K562 (cell line): ENCODE measurements at regions not wholly inside any gene's neighbourhood (a gene's known extent, or its start where the extent isn't known, plus 50 kb on each side); places are given as distances from the start of the nearest gene placed in this dataset.

Source experiments
- ATAC-seq: fragments of 200-7000 bp; cut with Tn5 transposase; 3 replicates; pipeline ENCODE4 v1.9.1; 2020; ENCODE audit warnings: moderate library complexity
- BruUV-seq: library from RNA; stranded (reverse); fragments of 400-500 nt; replicated peaks from 2 replicates; lab custom pipeline; 2021; lab: Mats Ljungman, UMichigan
- CTCF ChIA-PET: fragments of 300-600 bp; formaldehyde crosslinking; extraction: SDS; loops from one replicate; lab custom pipeline; 2021; ENCODE audit warnings: low intra/inter-chr PET ratio; lab: Yijun Ruan, JAX
- POLR2A ChIA-PET: fragments of 300-600, 350-650 bp; sonication (Branson Sonifier 250); formaldehyde crosslinking; extraction: SDS; loops from one replicate; lab custom pipeline; 2021; ENCODE audit warnings: antibody characterized with exemption, inconsistent platforms; lab: Yijun Ruan, JAX
- DNase-seq, 4 experiments: peaks; one replicate each; pipeline versions ENCODE4 v3.0.0 to v3.0.0-alpha.2; 2011 to 2018; ENCODE audit warnings: low spot score in 3 of 4, mixed read lengths in 3 of 4; ENCODE audit errors: extremely low read depth in 1 of 4
- FAIRE-seq: peaks from 2 replicates; lab custom pipeline; 2011; peaks lifted over from hg19 to GRCh38; lab: Jason Lieb, UNC
- H2AFZ ChIP-seq: 2 replicates; pipeline ENCODE4 v1.6.0; 2011; ENCODE audit warnings: low read depth, low read length, control low read depth, inconsistent platforms
- H3K27ac ChIP-seq: fragments of 200-600 bp; 3 replicates; pipeline ENCODE4 v1.8.0; 2011; ENCODE audit warnings: low read depth, mild to moderate bottlenecking, control low read depth, inconsistent platforms, low read length, moderate library complexity, mixed read lengths; ENCODE audit errors: extremely low read depth
- H3K27me3 ChIP-seq, 2 experiments: fragments of 300-600 bp in 1 of 2; 2 replicates in 1 of 2; 3 replicates in 1 of 2; pipeline versions ENCODE4 v1.6.0 to v1.8.0; 2011; ENCODE audit warnings: inconsistent platforms in 2 of 2, low read length in 2 of 2, mild to moderate bottlenecking in 1 of 2, mixed read lengths in 1 of 2, moderate library complexity in 1 of 2; ENCODE audit not compliant: control insufficient read depth in 2 of 2, insufficient read depth in 2 of 2
- H3K36me3 ChIP-seq: fragments of 300-600 bp; 3 replicates; pipeline ENCODE4 v1.8.0; 2011; ENCODE audit warnings: mild to moderate bottlenecking, low read length, inconsistent platforms; ENCODE audit not compliant: control insufficient read depth, insufficient read depth
- H3K4me1 ChIP-seq, 2 experiments: fragments of 200-600 bp in 1 of 2; replicated peaks in 1 of 2; 2 replicates in 1 of 2; 3 replicates in 1 of 2; pipeline versions ENCODE4 v1.5.1 to v1.8.0; 2011; ENCODE audit warnings: inconsistent platforms in 2 of 2, low read length in 2 of 2, mild to moderate bottlenecking in 1 of 2, mixed read lengths in 1 of 2, moderate library complexity in 1 of 2; ENCODE audit not compliant: control insufficient read depth in 2 of 2, insufficient read depth in 2 of 2
- H3K4me2 ChIP-seq: 2 replicates; pipeline ENCODE4 v1.6.1; 2011; ENCODE audit warnings: low read length, control low read depth, inconsistent platforms, mixed read lengths; ENCODE audit not compliant: insufficient read depth
- H3K4me3 ChIP-seq: fragments of 200-600 bp; sonication (generic), shearing (Covaris generic); 2 replicates; pipeline ENCODE4 v1.5.1; 2016; ENCODE audit warnings: control low read depth, inconsistent platforms
- H3K79me2 ChIP-seq: fragments of 200-600 bp; 3 replicates; pipeline ENCODE4 v1.8.0; 2011; ENCODE audit warnings: low read length, inconsistent platforms; ENCODE audit not compliant: control insufficient read depth, insufficient read depth
- H3K9ac ChIP-seq, 2 experiments: 2 replicates each; pipeline versions ENCODE4 v1.6.0 to v1.6.1; 2011; ENCODE audit warnings: low read depth in 2 of 2, low read length in 2 of 2, control low read depth in 1 of 2, inconsistent platforms in 1 of 2, mild to moderate bottlenecking in 1 of 2, mixed read lengths in 1 of 2; ENCODE audit not compliant: insufficient read depth in 1 of 2
- H3K9me1 ChIP-seq: one replicate; pipeline ENCODE4 v1.6.0; 2011; ENCODE audit warnings: inconsistent platforms, mild to moderate bottlenecking, low read length, moderate library complexity; ENCODE audit not compliant: control insufficient read depth, insufficient read depth
- H3K9me3 ChIP-seq: replicated peaks from 2 replicates; pipeline ENCODE4 v1.5.1; 2011; ENCODE audit warnings: low read depth, low read length, inconsistent platforms; ENCODE audit not compliant: control insufficient read depth, insufficient read depth
- H4K20me1 ChIP-seq: replicated peaks from 2 replicates; pipeline ENCODE4 v1.6.1; 2011; ENCODE audit warnings: low read length, inconsistent platforms, mixed read lengths; ENCODE audit not compliant: control insufficient read depth, insufficient read depth
- BMI1 ChIP-seq: fragments of 150-350 bp; IDR thresholded peaks from 2 replicates; pipeline ENCODE4 v1.6.1; 2014; ENCODE audit warnings: low read length
- CEBPB ChIP-seq: fragments of 450-650 bp; IDR thresholded peaks from 2 replicates; pipeline ENCODE4 v1.6.1; 2016; ENCODE audit warnings: missing genetic modification characterization, missing compliant biosample characterization
- DIDO1 ChIP-seq: fragments of 450-650 bp; IDR thresholded peaks from 2 replicates; pipeline ENCODE4 v1.6.1; 2016; ENCODE audit warnings: low read depth, missing biosample characterization, missing genetic modification characterization
- HCFC1 ChIP-seq: IDR thresholded peaks from 2 replicates; pipeline ENCODE4 v1.6.1; 2012; ENCODE audit warnings: low read depth, low read length, improper control_type of control experiment
- KAT8 ChIP-seq: fragments of 450-650 bp; IDR thresholded peaks from 2 replicates; pipeline ENCODE4 v1.6.1; 2016; ENCODE audit warnings: low read depth, mild to moderate bottlenecking
- RAD21 ChIP-seq, 2 experiments: fragments of 250-450 bp in 1 of 2; fragments of 450-650 bp in 1 of 2; sonication (Bioruptor Pico) in 1 of 2; formaldehyde crosslinking in 1 of 2; IDR thresholded peaks in 1 of 2; conservative IDR thresholded peaks in 1 of 2; 2 replicates each; pipeline versions ENCODE4 v1.4.0 to v1.8.0; 2020 to 2022; ENCODE audit warnings: mild to moderate bottlenecking in 2 of 2, moderate library complexity in 1 of 2
- ZNF184 ChIP-seq: sonication (generic); formaldehyde crosslinking; IDR thresholded peaks from 2 replicates; pipeline ENCODE4 v1.5.0; 2020; ENCODE audit warnings: missing genetic modification reagents
- ZNF232 ChIP-seq: sonication (generic); formaldehyde crosslinking; IDR thresholded peaks from 2 replicates; pipeline ENCODE4 v1.8.0; 2022; ENCODE audit warnings: mild to moderate bottlenecking, missing genetic modification reagents
- ZNF76 ChIP-seq: fragments of 250-450 bp; sonication (Bioruptor Pico); IDR thresholded peaks from 2 replicates; pipeline ENCODE4 v1.4.0; 2020; ENCODE audit warnings: mild to moderate bottlenecking, moderate library complexity, borderline replicate concordance
- WGBS: fragments of 100-300 bp; shearing (Covaris generic); methylation state at CpG from one replicate; pipeline ENCODE4 v1.1.6; 2016; ENCODE audit warnings: low coverage, mixed read lengths; ENCODE audit not compliant: insufficient coverage; ENCODE audit errors: missing lambda C conversion rate; 5-methylcytosine and 5-hydroxymethylcytosine counted together
- in situ Hi-C: fragments of 300-500 bp; cut with MboI; formaldehyde crosslinking; loops from 4 replicates; pipeline ENCODE4 v1.15.0; 2018; ENCODE audit warnings: inconsistent platforms, mixed read lengths
- intact Hi-C: fragments of 100-400 bp; cut with micrococcal nuclease; formaldehyde crosslinking; loops from 2 replicates; pipeline ENCODE4 v1.14.2; 2022
- TF ChIP-seq, protein P1 (sequence below): fragments of 250-450 bp; sonication (Bioruptor Pico); IDR thresholded peaks from 2 replicates; pipeline ENCODE4 v1.8.0; 2022; ENCODE audit warnings: inconsistent platforms

DNA sequence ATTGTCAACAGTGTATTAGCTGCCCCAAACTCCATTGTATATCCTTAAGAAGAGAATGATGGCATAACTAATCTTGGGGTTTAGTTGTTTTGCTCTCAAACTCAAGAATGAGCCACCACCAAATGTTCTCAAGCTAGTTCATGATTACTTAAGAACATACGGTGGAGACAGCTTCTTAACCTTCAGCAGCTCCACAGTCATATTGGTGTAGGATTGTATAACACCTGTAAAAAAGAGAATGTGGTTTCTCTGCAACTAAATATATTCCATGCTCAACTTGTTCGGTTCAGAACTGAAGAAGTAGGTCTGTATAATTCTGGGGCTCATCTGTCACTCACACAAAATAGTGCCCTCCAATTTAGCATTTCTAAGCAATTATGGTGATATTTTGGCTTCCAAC lies 177.9 kb upstream of the DUSP10 start:
- WGBS = 5% methylated on average over 2 of the region's 2 CpGs
- CTCF ChIA-PET = no interaction called here
- in situ Hi-C loops = no loop called here
- H3K79me2 ChIP-seq = no peaks in the 10 kb centered on the region
- H3K4me2 ChIP-seq = no peak overlapping the region
- DNase-seq = no peak
- intact Hi-C loops = loop anchor here (5.0 kb wide), 1 partner anchor 88 kb away; no protein-coding TSS in a partner anchor
- no peaks in the 10 kb centered on the region for H3K4me1 ChIP-seq
- no peak overlapping the region for H3K4me3 ChIP-seq
- ATAC-seq = no peak
- H3K27ac ChIP-seq = no peak overlapping the region
- no peaks in the 10 kb centered on the region for H3K9me3 ChIP-seq
- no TSS peak for BruUV-seq
- POLR2A ChIA-PET = no interaction called here
- no peaks in the 10 kb centered on the region for H4K20me1 ChIP-seq
- H3K9ac ChIP-seq = no peak overlapping the region
- H3K36me3 ChIP-seq = no peaks in the 10 kb centered on the region
- H3K9me1 ChIP-seq = no peaks in the 10 kb centered on the region
- TF ChIP-seq ZNF184 (CRISPR knock-in tag) = no peak
- TF ChIP-seq, protein P1, sequence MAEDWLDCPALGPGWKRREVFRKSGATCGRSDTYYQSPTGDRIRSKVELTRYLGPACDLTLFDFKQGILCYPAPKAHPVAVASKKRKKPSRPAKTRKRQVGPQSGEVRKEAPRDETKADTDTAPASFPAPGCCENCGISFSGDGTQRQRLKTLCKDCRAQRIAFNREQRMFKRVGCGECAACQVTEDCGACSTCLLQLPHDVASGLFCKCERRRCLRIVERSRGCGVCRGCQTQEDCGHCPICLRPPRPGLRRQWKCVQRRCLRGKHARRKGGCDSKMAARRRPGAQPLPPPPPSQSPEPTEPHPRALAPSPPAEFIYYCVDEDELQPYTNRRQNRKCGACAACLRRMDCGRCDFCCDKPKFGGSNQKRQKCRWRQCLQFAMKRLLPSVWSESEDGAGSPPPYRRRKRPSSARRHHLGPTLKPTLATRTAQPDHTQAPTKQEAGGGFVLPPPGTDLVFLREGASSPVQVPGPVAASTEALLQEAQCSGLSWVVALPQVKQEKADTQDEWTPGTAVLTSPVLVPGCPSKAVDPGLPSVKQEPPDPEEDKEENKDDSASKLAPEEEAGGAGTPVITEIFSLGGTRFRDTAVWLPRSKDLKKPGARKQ = no peak
- TF ChIP-seq DIDO1 (tag) = no peak
- no peak for TF ChIP-seq RAD21 (CRISPR knock-in tag; conservative IDR thresholded peaks at IDR 0.05 in 1 of 2, IDR thresholded peaks at IDR 0.05 in 1 of 2)
- TF ChIP-seq ZNF232 (CRISPR knock-in tag) = no peak
- TF ChIP-seq KAT8 = no peak
- no peak for TF ChIP-seq BMI1
- no peak for TF ChIP-seq ZNF76 (CRISPR knock-in tag)
- no peak for TF ChIP-seq CEBPB (tag)
- no peak for TF ChIP-seq HCFC1
- H2AFZ ChIP-seq = no peak overlapping the region
- no peak for FAIRE-seq
- H3K27me3 ChIP-seq = no peaks in the 10 kb centered on the region
